ENCODE measurements at regions not wholly inside any gene's neighbourhood (a gene's known extent, or its start where the extent isn't known, plus 50 kb on each side); places are given as distances from the start of the nearest gene placed in this dataset.
"Not testable (repeated sequence)": the region's sequence is repeated elsewhere in the genome, so short reads cannot be mapped to it uniquely, and the experiment has no call there.

- intact Hi-C loops (cut with DNase I, micrococcal nuclease), result loop anchor here (2.0 to 10.0 kb wide), 2 partner anchors 744 to 746 kb away; no protein-coding TSS in a partner anchor
- Mint-ChIP-seq H3K9me3 (ENCODE audit: low read depth) (no peaks in the 10 kb centered on the region), H3K27ac (no peak overlapping the region), H3K4me1 (no peaks in the 10 kb centered on the region), H3K27me3 (no peaks in the 10 kb centered on the region), H3K36me3 (ENCODE audit: low read depth) (no peaks in the 10 kb centered on the region), H3K4me3 (no peak overlapping the region)
- CTCF ChIA-PET, result interaction anchor here (1.3 kb wide), 1 partner anchor 721 kb away, joined by 3 read pairs; no protein-coding TSS in a partner anchor
- POLR2A ChIA-PET, result no interaction called here
- ATAC-seq, result peak; percentile 80
- DNase-seq, result peak; percentile 64
Observed at GRCh38 chr7:80018941-80019808, 115.5 kb upstream of the GNAI1 start.

GRCh38 chr7:80017101-80017698, 117.4 kb upstream of the GNAI1 start:
- POLR2A ChIA-PET, result no interaction called here
- no peaks in the 10 kb centered on the region for H3K9me3 Mint-ChIP-seq (ENCODE audit: low read depth)
- no peak for DNase-seq
- H3K27me3 Mint-ChIP-seq, result no peaks in the 10 kb centered on the region
- H3K4me3 Mint-ChIP-seq, result no peak overlapping the region
- CTCF ChIA-PET, result no interaction called here
- H3K4me1 Mint-ChIP-seq, result no peaks in the 10 kb centered on the region
- ATAC-seq, result no peak
- intact Hi-C loops (cut with DNase I, micrococcal nuclease), result loop anchor here in 1 of 2 experiments (10.0 kb wide), 1 partner anchor 742 kb away; no protein-coding TSS in a partner anchor
- H3K27ac Mint-ChIP-seq, result no peak overlapping the region
- no peaks in the 10 kb centered on the region for H3K36me3 Mint-ChIP-seq (ENCODE audit: low read depth)

- Mint-ChIP-seq H3K36me3 (ENCODE audit: low read depth) (no peaks in the 10 kb centered on the region), H3K27me3 (no peaks in the 10 kb centered on the region), H3K9me3 (ENCODE audit: low read depth) (no peaks in the 10 kb centered on the region), H3K4me3 (no peak overlapping the region), H3K27ac (no peak overlapping the region), H3K4me1 (no peaks in the 10 kb centered on the region)
- ATAC-seq (no peak), DNase-seq (no peak)
- ChIA-PET CTCF (no interaction called here), POLR2A (interaction anchor here (0.5 kb wide), 1 partner anchor 692 kb away, joined by 3 read pairs; no protein-coding TSS in a partner anchor)
- intact Hi-C loops (cut with DNase I, micrococcal nuclease), result loop anchor here in 1 of 2 experiments (10.0 kb wide), 1 partner anchor 740 kb away; no protein-coding TSS in a partner anchor
Observed at GRCh38 chr7:80014511-80014910, 120.1 kb upstream of the GNAI1 start.

- Mint-ChIP-seq H3K4me1 (no peaks in the 10 kb centered on the region), H3K36me3 (ENCODE audit: low read depth) (no peaks in the 10 kb centered on the region), H3K4me3 (no peak overlapping the region), H3K27me3 (no peaks in the 10 kb centered on the region), H3K27ac (no peak overlapping the region), H3K9me3 (ENCODE audit: low read depth) (no peaks in the 10 kb centered on the region)
- ATAC-seq, result no peak
- POLR2A ChIA-PET, result no interaction called here
- intact Hi-C loops (cut with DNase I, micrococcal nuclease), result no loop called here
- DNase-seq, result no peak
- CTCF ChIA-PET, result no interaction called here
Observed at GRCh38 chr7:80008039-80008438, 126.6 kb upstream of the GNAI1 start.

GRCh38 chr7:80002865-80003264, 131.8 kb upstream of the GNAI1 start:
- Mint-ChIP-seq H3K27me3 (no peaks in the 10 kb centered on the region), H3K36me3 (ENCODE audit: low read depth) (no peaks in the 10 kb centered on the region), H3K9me3 (ENCODE audit: low read depth) (no peaks in the 10 kb centered on the region), H3K27ac (no peak overlapping the region), H3K4me1 (no peaks in the 10 kb centered on the region), H3K4me3 (no peak overlapping the region)
- intact Hi-C loops (cut with DNase I, micrococcal nuclease), result no loop called here
- DNase-seq, result no peak
- no peak for ATAC-seq
- ChIA-PET CTCF (no interaction called here), POLR2A (no interaction called here)

- no peak for DNase-seq
- no peak overlapping the region for H3K4me3 Mint-ChIP-seq
- no peak overlapping the region for H3K27ac Mint-ChIP-seq
- intact Hi-C loops (cut with DNase I, micrococcal nuclease), result no loop called here
- no peak for ATAC-seq
- no peaks in the 10 kb centered on the region for H3K36me3 Mint-ChIP-seq (ENCODE audit: low read depth)
- H3K9me3 Mint-ChIP-seq (ENCODE audit: low read depth), result no peaks in the 10 kb centered on the region
- H3K27me3 Mint-ChIP-seq, result no peaks in the 10 kb centered on the region
- POLR2A ChIA-PET, result no interaction called here
- CTCF ChIA-PET, result no interaction called here
- H3K4me1 Mint-ChIP-seq, result no peaks in the 10 kb centered on the region
Observed at GRCh38 chr7:79998363-79998762, 136.3 kb upstream of the GNAI1 start.

GRCh38 chr7:79997345-79997744, 137.3 kb upstream of the GNAI1 start:
- no peak for ATAC-seq

GRCh38 chr7:79995741-79996140, 138.9 kb upstream of the GNAI1 start:
- intact Hi-C loops (cut with DNase I, micrococcal nuclease); DNase-seq; H3K4me1 Mint-ChIP-seq; H3K36me3 Mint-ChIP-seq (ENCODE audit: low read depth); H3K27me3 Mint-ChIP-seq; H3K27ac Mint-ChIP-seq; CTCF ChIA-PET; H3K9me3 Mint-ChIP-seq (ENCODE audit: low read depth); ATAC-seq; H3K4me3 Mint-ChIP-seq; POLR2A ChIA-PET: not testable (repeated sequence)

More at GRCh38 chr7:79997345-79997744, 137.3 kb upstream of the GNAI1 start:
- Mint-ChIP-seq H3K27ac (no peak overlapping the region), H3K4me1 (no peaks in the 10 kb centered on the region), H3K27me3 (no peaks in the 10 kb centered on the region), H3K4me3 (no peak overlapping the region), H3K36me3 (ENCODE audit: low read depth) (no peaks in the 10 kb centered on the region), H3K9me3 (ENCODE audit: low read depth) (no peaks in the 10 kb centered on the region)
- ChIA-PET POLR2A (no interaction called here), CTCF (no interaction called here)
- intact Hi-C loops (cut with DNase I, micrococcal nuclease), result no loop called here
- DNase-seq, result no peak

- CTCF ChIA-PET, result no interaction called here
- POLR2A ChIA-PET, result no interaction called here
Observed at GRCh38 chr7:79988653-79989052, 146.0 kb upstream of the GNAI1 start.

GRCh38 chr7:79984210-79984609, 150.4 kb upstream of the GNAI1 start:
- ChIA-PET POLR2A (no interaction called here), CTCF (no interaction called here)
- DNase-seq, result no peak
- Mint-ChIP-seq H3K4me3 (no peak overlapping the region), H3K4me1 (no peaks in the 10 kb centered on the region), H3K36me3 (ENCODE audit: low read depth) (no peaks in the 10 kb centered on the region), H3K27me3 (no peaks in the 10 kb centered on the region), H3K9me3 (ENCODE audit: low read depth) (no peaks in the 10 kb centered on the region), H3K27ac (no peak overlapping the region)
- intact Hi-C loops (cut with DNase I, micrococcal nuclease), result no loop called here
- no peak for ATAC-seq

More at GRCh38 chr7:79988653-79989052, 146.0 kb upstream of the GNAI1 start:
- H3K27me3 Mint-ChIP-seq, result no peaks in the 10 kb centered on the region
- no peaks in the 10 kb centered on the region for H3K9me3 Mint-ChIP-seq (ENCODE audit: low read depth)
- intact Hi-C loops (cut with DNase I, micrococcal nuclease), result no loop called here
- no peaks in the 10 kb centered on the region for H3K36me3 Mint-ChIP-seq (ENCODE audit: low read depth)
- no peak for ATAC-seq
- no peaks in the 10 kb centered on the region for H3K4me1 Mint-ChIP-seq
- H3K27ac Mint-ChIP-seq, result no peak overlapping the region
- DNase-seq, result no peak
- no peak overlapping the region for H3K4me3 Mint-ChIP-seq

GRCh38 chr7:79982141-79982770, 152.4 kb upstream of the GNAI1 start:
- no peaks in the 10 kb centered on the region for H3K4me1 Mint-ChIP-seq
- no peaks in the 10 kb centered on the region for H3K9me3 Mint-ChIP-seq (ENCODE audit: low read depth)
- ATAC-seq (no peak), DNase-seq (no peak)
- CTCF ChIA-PET, result interaction anchor here (0.7 kb wide), 1 partner anchor 140 kb away, joined by 3 read pairs; no protein-coding TSS in a partner anchor
- H3K27me3 Mint-ChIP-seq, result no peaks in the 10 kb centered on the region
- POLR2A ChIA-PET, result no interaction called here
- no peaks in the 10 kb centered on the region for H3K36me3 Mint-ChIP-seq (ENCODE audit: low read depth)
- no peak overlapping the region for H3K27ac Mint-ChIP-seq
- intact Hi-C loops (cut with DNase I, micrococcal nuclease), result no loop called here
- H3K4me3 Mint-ChIP-seq, result no peak overlapping the region

- CTCF ChIA-PET, result no interaction called here
- Mint-ChIP-seq H3K27ac (no peak overlapping the region), H3K9me3 (ENCODE audit: low read depth) (no peaks in the 10 kb centered on the region), H3K27me3 (no peaks in the 10 kb centered on the region), H3K36me3 (ENCODE audit: low read depth) (no peaks in the 10 kb centered on the region), H3K4me1 (peaks cover 5% of the 10 kb centered on the region), H3K4me3 (no peak overlapping the region)
- ATAC-seq, result no peak
- DNase-seq, result no peak
- POLR2A ChIA-PET, result no interaction called here
- intact Hi-C loops (cut with DNase I, micrococcal nuclease), result no loop called here
Observed at GRCh38 chr7:79980376-79980775, 154.3 kb upstream of the GNAI1 start.

Measured in activated CD4-positive, alpha-beta T cell treated with anti-CD3 and anti-CD28 coated beads for 36 hours (primary cell).